ENCODE measurements at regions not wholly inside any gene's neighbourhood (a gene's known extent, or its start where the extent isn't known, plus 50 kb on each side); places are given as distances from the start of the nearest gene placed in this dataset.
"Not testable (repeated sequence)": the region's sequence is repeated elsewhere in the genome, so short reads cannot be mapped to it uniquely, and the experiment has no call there.

GRCh38 chr6:19336579-19336978 is 500.6 kb upstream of the ID4 start:
- DNase-seq = no peak

- no peak for DNase-seq
Measured at GRCh38 chr6:19337101-19337500, 500.1 kb upstream of the ID4 start.

- DNase-seq = no peak
Measured at GRCh38 chr6:19342616-19343015, 494.6 kb upstream of the ID4 start.

- no peak for DNase-seq
Measured at GRCh38 chr6:19349429-19349828, 487.7 kb upstream of the ID4 start.

GRCh38 chr6:19354181-19354580 is 483.0 kb upstream of the ID4 start:
- DNase-seq = no peak

GRCh38 chr6:19356692-19357091 is 480.5 kb upstream of the ID4 start:
- DNase-seq = no peak

- no peak for DNase-seq
Measured at GRCh38 chr6:19362396-19362795, 474.8 kb upstream of the ID4 start.

GRCh38 chr6:19368511-19368910 is 468.7 kb upstream of the ID4 start:
- DNase-seq = no peak

GRCh38 chr6:19369785-19370184 is 467.4 kb upstream of the ID4 start:
- no peak for DNase-seq

- DNase-seq = no peak
Measured at GRCh38 chr6:19370831-19371230, 466.3 kb upstream of the ID4 start.

- no peak for DNase-seq
Measured at GRCh38 chr6:19375613-19376012, 461.6 kb upstream of the ID4 start.

GRCh38 chr6:19377722-19378121 is 459.4 kb upstream of the ID4 start:
- no peak for DNase-seq

GRCh38 chr6:19380293-19380692 is 456.9 kb upstream of the ID4 start:
- no peak for DNase-seq

- no peak for DNase-seq
Measured at GRCh38 chr6:19382676-19383075, 454.5 kb upstream of the ID4 start.

GRCh38 chr6:19391926-19392325 is 445.2 kb upstream of the ID4 start:
- DNase-seq = no peak

- DNase-seq = no peak
Measured at GRCh38 chr6:19394051-19394450, 443.1 kb upstream of the ID4 start.

GRCh38 chr6:19394687-19395086 is 442.5 kb upstream of the ID4 start:
- DNase-seq = no peak

- DNase-seq = no peak
Measured at GRCh38 chr6:19395316-19395715, 441.9 kb upstream of the ID4 start.

- DNase-seq = no peak
Measured at GRCh38 chr6:19399406-19399805, 437.8 kb upstream of the ID4 start.

GRCh38 chr6:19404884-19405283 is 432.3 kb upstream of the ID4 start:
- DNase-seq = not testable (repeated sequence)

- DNase-seq = no peak
Measured at GRCh38 chr6:19408331-19408730, 428.8 kb upstream of the ID4 start.

- DNase-seq = no peak
Measured at GRCh38 chr6:19410481-19410880, 426.7 kb upstream of the ID4 start.

GRCh38 chr6:19413323-19413722 is 423.8 kb upstream of the ID4 start:
- no peak for DNase-seq

GRCh38 chr6:19415605-19416326 is 421.4 kb upstream of the ID4 start:
- no peak for DNase-seq

GRCh38 chr6:19416811-19417210 is 420.4 kb upstream of the ID4 start:
- DNase-seq = no peak

Measured in CD4-positive, alpha-beta T cell treated with Interleukin-21 for 1 hour (primary cell).